ENCODE measurements at regions not wholly inside any gene's neighbourhood (a gene's known extent, or its start where the extent isn't known, plus 50 kb on each side); places are given as distances from the start of the nearest gene placed in this dataset.

GRCh38 chr13:110097013-110097412 is 209.9 kb downstream of the COL4A1 start:
- DNase-seq = no peak

GRCh38 chr13:110092831-110093247 is 214.1 kb downstream of the COL4A1 start:
- no peak for DNase-seq

GRCh38 chr13:110089815-110090214 is 217.1 kb downstream of the COL4A1 start:
- DNase-seq = no peak

GRCh38 chr13:110089100-110089499 is 217.9 kb downstream of the COL4A1 start:
- no peak for DNase-seq

GRCh38 chr13:110073982-110074381 is 233.0 kb downstream of the COL4A1 start:
- DNase-seq = no peak

- DNase-seq = peak; percentile 12
These were observed 236.3 kb downstream of the COL4A1 start for GRCh38 chr13:110070511-110071120.

GRCh38 chr13:110070046-110070445 is 236.9 kb downstream of the COL4A1 start:
- DNase-seq = no peak

- DNase-seq = no peak
These were observed 238.8 kb downstream of the COL4A1 start for GRCh38 chr13:110068176-110068473.

GRCh38 chr13:110067355-110068175 is 239.4 kb downstream of the COL4A1 start:
- DNase-seq = no peak

GRCh38 chr13:110065780-110066179 is 241.2 kb downstream of the COL4A1 start:
- no peak for DNase-seq

- no peak for DNase-seq
These were observed 243.2 kb downstream of the COL4A1 start for GRCh38 chr13:110063490-110064421.

GRCh38 chr13:110062777-110063442 is 244.0 kb downstream of the COL4A1 start:
- no peak for DNase-seq

- DNase-seq = peak; percentile 61
These were observed 244.7 kb downstream of the COL4A1 start for GRCh38 chr13:110062077-110062776.

GRCh38 chr13:110061270-110061669 is 245.7 kb downstream of the COL4A1 start:
- DNase-seq = no peak

- no peak for DNase-seq
These were observed 249.9 kb downstream of the COL4A1 start for GRCh38 chr13:110057052-110057451.

GRCh38 chr13:110056640-110057039 is 250.3 kb downstream of the COL4A1 start:
- no peak for DNase-seq

- no peak for DNase-seq
These were observed 251.9 kb downstream of the COL4A1 start for GRCh38 chr13:110055089-110055488.

GRCh38 chr13:110054041-110054440 is 252.9 kb downstream of the COL4A1 start:
- no peak for DNase-seq

GRCh38 chr13:110047496-110047895 is 259.5 kb downstream of the COL4A1 start:
- no peak for DNase-seq

GRCh38 chr13:110046811-110047210 is 260.1 kb downstream of the COL4A1 start:
- no peak for DNase-seq

GRCh38 chr13:110045919-110046318 is 259.5 kb upstream of the IRS2 start:
- no peak for DNase-seq

GRCh38 chr13:110045202-110045601 is 258.8 kb upstream of the IRS2 start:
- DNase-seq = no peak

Data from T1000 (cell line).